K562 (cell line): ENCODE measurements at regions not wholly inside any gene's neighbourhood (a gene's known extent, or its start where the extent isn't known, plus 50 kb on each side); places are given as distances from the start of the nearest gene placed in this dataset.

Source experiments
- CEBPG ChIP-seq, 3 experiments: fragments of 200-800 bp in 1 of 3; sonication (Bioruptor generic) in 1 of 3; sonication (generic) in 1 of 3; formaldehyde crosslinking in 1 of 3; IDR thresholded peaks in 2 of 3; conservative IDR thresholded peaks in 1 of 3; 2 replicates each; pipeline versions ENCODE4 v1.6.1 to v1.8.0; 2016 to 2022; ENCODE audit warnings: missing compliant biosample characterization in 2 of 3, missing genetic modification characterization in 2 of 3, mild to moderate bottlenecking in 1 of 3, missing genetic modification reagents in 1 of 3
- EP300 ChIP-seq: IDR thresholded peaks from 2 replicates; pipeline ENCODE4 v1.6.1; 2012; ENCODE audit warnings: low read length, improper control_type of control experiment
- ESRRA ChIP-seq: fragments of 450-650 bp; IDR thresholded peaks from 2 replicates; pipeline ENCODE4 v1.6.1; 2014; ENCODE audit warnings: low read depth, mild to moderate bottlenecking, moderate library complexity, borderline replicate concordance
- GTF2F1 ChIP-seq: IDR thresholded peaks from 2 replicates; pipeline ENCODE4 v1.6.1; 2011; ENCODE audit warnings: low read depth, low read length, improper control_type of control experiment
- MAX ChIP-seq: sonication (generic); formaldehyde crosslinking; IDR thresholded peaks from 2 replicates; pipeline ENCODE4 v1.9.0; 2022; ENCODE audit warnings: mild to moderate bottlenecking, missing genetic modification reagents
- NEUROD1 ChIP-seq: fragments of 150-350 bp; IDR thresholded peaks from 2 replicates; pipeline ENCODE4 v1.6.1; 2014; ENCODE audit warnings: borderline replicate concordance, low read length, low read depth; ENCODE audit not compliant: partially characterized antibody
- PREB ChIP-seq: sonication (generic); formaldehyde crosslinking; IDR thresholded peaks from 2 replicates; pipeline ENCODE4 v1.8.1; 2023; ENCODE audit warnings: mild to moderate bottlenecking, missing genetic modification reagents
- PRPF4 ChIP-seq: fragments of 200-400 bp; formaldehyde crosslinking; IDR thresholded peaks from one replicate; pipeline ENCODE4 v1.6.1; 2017; ENCODE audit warnings: low read length, low read depth, mild to moderate bottlenecking; ENCODE audit not compliant: insufficient read depth, poor library complexity, severe bottlenecking
- RAD21 ChIP-seq, 2 experiments: fragments of 250-450 bp in 1 of 2; fragments of 450-650 bp in 1 of 2; sonication (Bioruptor Pico) in 1 of 2; formaldehyde crosslinking in 1 of 2; IDR thresholded peaks in 1 of 2; conservative IDR thresholded peaks in 1 of 2; 2 replicates each; pipeline versions ENCODE4 v1.4.0 to v1.8.0; 2020 to 2022; ENCODE audit warnings: mild to moderate bottlenecking in 2 of 2, moderate library complexity in 1 of 2
- SMARCE1 ChIP-seq: fragments of 450-650 bp; IDR thresholded peaks from 2 replicates; pipeline ENCODE4 v1.7.1; 2016; ENCODE audit warnings: mild to moderate bottlenecking
- ZNF174 ChIP-seq: fragments of 250-450 bp; sonication (Bioruptor Pico); IDR thresholded peaks from 2 replicates; pipeline ENCODE4 v1.4.0; 2020; ENCODE audit warnings: mild to moderate bottlenecking
- ZNF212 ChIP-seq: fragments of 450-650 bp; formaldehyde crosslinking; IDR thresholded peaks from 2 replicates; pipeline ENCODE4 v1.4.0; 2020; ENCODE audit warnings: mild to moderate bottlenecking

- TF ChIP-seq ZNF174 (CRISPR knock-in tag) (no peak), RAD21 (CRISPR knock-in tag; conservative IDR thresholded peaks at IDR 0.05 in 1 of 2, IDR thresholded peaks at IDR 0.05 in 1 of 2) (no peak), MAX (CRISPR knock-in tag) (no peak), SMARCE1 (no peak), GTF2F1 (no peak), ZNF212 (no peak), NEUROD1 (no peak), PREB (CRISPR knock-in tag) (no peak), CEBPG (CRISPR knock-in tag; IDR thresholded peaks at IDR 0.05) (no peak), CEBPG (tag; conservative IDR thresholded peaks at IDR 0.05 in 1 of 2, IDR thresholded peaks at IDR 0.05 in 1 of 2) (no peak), ESRRA (no peak), EP300 (no peak), PRPF4 (no peak)
These were observed 54.8 kb downstream of the UTRN start for GRCh38 chr6:144339859-144340452.
